Mucosa of rectum (tissue), 2 donors: ENCODE measurements at regions not wholly inside any gene's neighbourhood (a gene's known extent, or its start where the extent isn't known, plus 50 kb on each side); places are given as distances from the start of the nearest gene placed in this dataset.

Source experiments
- H3K27ac ChIP-seq, 2 donors: one replicate each; pipeline ENCODE4 v1.7.0; 2013; ENCODE audit warnings: inconsistent platforms in 2 of 2, low read depth in 2 of 2, low read length in 2 of 2
- H3K27me3 ChIP-seq, 2 donors: one replicate each; pipeline ENCODE4 v1.7.0; 2013; ENCODE audit warnings: low read length in 2 of 2; ENCODE audit not compliant: control insufficient read depth in 2 of 2, insufficient read depth in 2 of 2
- H3K36me3 ChIP-seq, 2 donors: one replicate each; pipeline ENCODE4 v1.7.0; 2013; ENCODE audit warnings: low read length in 2 of 2; ENCODE audit not compliant: control insufficient read depth in 2 of 2, insufficient read depth in 2 of 2
- H3K4me1 ChIP-seq, 2 donors: one replicate each; pipeline ENCODE4 v1.7.0; 2013; ENCODE audit warnings: low read length in 2 of 2, mild to moderate bottlenecking in 1 of 2; ENCODE audit not compliant: control insufficient read depth in 2 of 2, insufficient read depth in 2 of 2
- H3K4me3 ChIP-seq, 2 donors: one replicate each; pipeline ENCODE4 v1.7.0; 2013; ENCODE audit warnings: low read length in 2 of 2
- H3K9ac ChIP-seq, 2 donors: one replicate each; pipeline ENCODE4 v1.7.0; 2013; ENCODE audit warnings: low read length in 2 of 2, low read depth in 1 of 2, mild to moderate bottlenecking in 1 of 2
- H3K9me3 ChIP-seq, 2 donors: one replicate each; pipeline ENCODE4 v1.7.0; 2013; ENCODE audit warnings: low read length in 2 of 2; ENCODE audit not compliant: control insufficient read depth in 2 of 2
- donor health status: healthy.
- donor health status: Normal muscosa, but diverticular disease.

DNA sequence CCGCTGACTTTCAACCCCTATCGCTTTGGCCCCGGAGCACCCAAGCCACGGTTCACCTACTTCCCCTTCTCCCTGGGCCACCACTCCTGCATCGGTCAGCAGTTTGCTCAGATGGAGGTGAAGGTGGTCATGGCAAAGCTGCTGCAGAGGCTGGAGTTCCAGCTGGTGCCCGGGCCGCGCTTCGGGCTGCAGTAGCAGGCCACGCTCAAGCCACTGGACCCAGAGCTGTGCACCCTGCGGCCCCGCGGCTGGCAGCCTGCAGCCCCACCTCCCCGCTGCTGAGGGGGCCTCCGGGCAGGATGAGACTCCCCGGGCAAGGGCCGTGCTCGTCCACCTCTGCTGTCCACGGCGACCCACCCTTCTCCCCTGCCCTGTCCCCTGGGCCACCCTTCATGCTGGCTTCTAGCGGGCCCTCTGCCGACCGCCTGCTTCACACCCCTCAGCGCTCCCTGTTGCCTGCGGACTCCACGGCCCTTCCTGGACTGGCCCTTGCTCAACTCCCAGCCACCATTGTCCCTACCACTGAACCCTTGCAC is 92.2 kb upstream of the TRABD2B start:
- H3K9me3 ChIP-seq = no peaks in the 10 kb centered on the region
- H3K36me3 ChIP-seq = no peaks in the 10 kb centered on the region
- H3K4me1 ChIP-seq = peaks cover 14 to 17% of the 10 kb centered on the region in 2 donors
- H3K9ac ChIP-seq = no peak overlapping the region
- H3K4me3 ChIP-seq = no peak overlapping the region
- H3K27ac ChIP-seq = no peak overlapping the region
- peaks cover 0 to 3% of the 10 kb centered on the region in 2 donors for H3K27me3 ChIP-seq

DNA sequence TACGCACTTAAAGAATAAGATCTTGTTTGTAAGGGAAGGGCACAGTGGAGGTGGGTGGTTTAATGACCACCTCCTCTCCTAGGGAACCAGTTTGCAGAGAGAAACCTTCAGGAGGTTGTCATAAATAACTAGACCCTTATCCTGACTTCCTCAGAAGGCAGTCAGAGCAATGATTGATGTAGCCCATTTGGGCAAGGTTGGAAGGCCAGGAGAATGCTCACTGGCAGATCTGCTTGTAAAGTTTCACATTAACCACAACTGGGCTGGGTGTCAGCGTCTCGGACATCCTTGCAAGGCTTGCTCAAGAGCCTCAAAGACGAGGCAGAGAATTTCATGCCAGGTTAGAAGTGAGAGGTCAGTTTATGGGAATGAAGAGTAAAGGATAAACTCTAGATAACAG is 87.6 kb upstream of the TRABD2B start:
- no peak overlapping the region for H3K9ac ChIP-seq
- H3K9me3 ChIP-seq = no peaks in the 10 kb centered on the region
- H3K36me3 ChIP-seq = no peaks in the 10 kb centered on the region
- H3K4me1 ChIP-seq = peaks cover 11% of the 10 kb centered on the region in 2 donors
- H3K27me3 ChIP-seq = no peaks in the 10 kb centered on the region
- H3K4me3 ChIP-seq = no peak overlapping the region
- H3K27ac ChIP-seq = no peak overlapping the region

DNA sequence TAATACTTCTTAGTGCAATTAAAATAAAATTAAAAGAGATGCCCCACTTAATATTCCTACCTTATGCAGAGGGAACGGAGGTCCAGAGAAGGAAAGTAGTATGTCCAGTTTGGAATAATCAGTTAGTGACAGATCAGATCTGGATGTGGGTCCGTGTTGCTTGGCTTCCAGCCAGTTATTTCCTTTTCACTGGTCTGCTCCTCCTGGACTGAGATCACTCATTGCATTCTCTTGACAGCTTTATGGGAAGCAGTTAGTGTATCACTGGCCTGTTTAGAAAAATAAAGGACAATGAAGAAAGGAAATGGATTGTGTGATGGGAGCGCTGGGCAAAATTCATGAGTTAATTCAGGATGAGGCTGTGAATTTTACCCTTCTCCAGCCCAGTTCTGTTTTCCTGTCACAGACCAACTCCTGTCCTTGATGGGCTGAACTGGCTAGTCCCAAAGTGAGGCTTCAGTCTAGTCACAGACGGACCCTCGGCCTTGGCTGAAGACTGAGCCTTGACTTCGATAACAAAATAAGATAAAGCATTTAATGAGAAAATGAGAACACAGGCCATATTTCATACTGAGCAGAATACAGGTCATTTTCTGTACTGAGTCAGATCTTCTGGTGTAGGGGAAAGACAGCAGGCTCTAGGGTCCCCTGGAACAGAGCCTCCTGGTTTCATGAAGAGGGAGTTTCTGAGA is 85.2 kb upstream of the TRABD2B start:
- Histone ChIP-seq H3K9me3 (no peaks in the 10 kb centered on the region), H3K9ac (no peak overlapping the region), H3K27ac (no peak overlapping the region), H3K36me3 (no peaks in the 10 kb centered on the region), H3K4me1 (peaks cover 17 to 20% of the 10 kb centered on the region in 2 donors), H3K27me3 (no peaks in the 10 kb centered on the region), H3K4me3 (no peak overlapping the region)

DNA sequence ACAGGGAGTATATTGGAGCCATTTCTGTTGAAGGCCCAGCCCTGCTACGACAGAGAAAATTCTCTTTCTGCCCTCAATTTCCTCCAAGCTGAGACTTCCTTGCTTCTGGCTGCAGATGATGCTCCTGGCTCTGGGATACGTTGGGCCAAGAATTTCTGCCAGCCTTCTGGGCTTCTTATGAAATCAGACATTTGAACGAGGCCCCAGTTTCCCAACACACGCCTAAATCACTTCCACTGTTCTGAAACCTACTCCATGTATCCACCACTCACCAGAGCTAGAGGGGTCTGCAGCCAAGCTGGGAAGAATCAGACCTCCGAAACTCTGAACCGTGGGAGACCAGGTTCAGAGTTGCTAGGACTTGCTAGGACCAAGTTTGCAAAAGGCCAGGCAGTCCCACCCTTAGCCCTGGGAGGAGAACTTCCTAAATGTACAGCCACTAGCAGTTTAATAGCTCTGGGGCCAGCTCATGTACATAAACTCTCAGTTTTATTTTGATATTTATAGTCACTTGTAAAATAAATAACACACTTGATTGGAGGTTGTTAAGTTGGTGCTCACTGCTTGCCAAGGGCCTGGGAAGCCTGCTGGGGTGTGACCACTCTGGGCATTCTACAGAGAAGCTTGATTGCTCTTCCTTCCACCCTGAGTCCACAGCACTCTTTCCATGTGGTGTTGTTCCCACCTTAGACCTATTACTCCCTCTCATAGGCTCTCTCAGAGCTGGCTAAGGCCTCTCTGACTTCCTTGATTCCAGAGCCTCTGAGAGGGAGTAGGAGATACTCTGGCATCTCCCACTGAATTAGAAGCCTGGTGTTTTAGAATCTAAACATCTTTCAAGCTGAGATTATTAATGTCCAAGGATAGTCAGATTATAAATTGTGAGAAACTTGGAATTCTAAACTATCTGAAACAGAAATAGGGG is 83.4 kb upstream of the TRABD2B start:
- Histone ChIP-seq H3K36me3 (no peaks in the 10 kb centered on the region), H3K4me1 (peaks cover 17 to 22% of the 10 kb centered on the region in 2 donors), H3K9me3 (no peaks in the 10 kb centered on the region), H3K9ac (no peak overlapping the region), H3K4me3 (no peak overlapping the region), H3K27me3 (no peaks in the 10 kb centered on the region), H3K27ac (no peak overlapping the region)

DNA sequence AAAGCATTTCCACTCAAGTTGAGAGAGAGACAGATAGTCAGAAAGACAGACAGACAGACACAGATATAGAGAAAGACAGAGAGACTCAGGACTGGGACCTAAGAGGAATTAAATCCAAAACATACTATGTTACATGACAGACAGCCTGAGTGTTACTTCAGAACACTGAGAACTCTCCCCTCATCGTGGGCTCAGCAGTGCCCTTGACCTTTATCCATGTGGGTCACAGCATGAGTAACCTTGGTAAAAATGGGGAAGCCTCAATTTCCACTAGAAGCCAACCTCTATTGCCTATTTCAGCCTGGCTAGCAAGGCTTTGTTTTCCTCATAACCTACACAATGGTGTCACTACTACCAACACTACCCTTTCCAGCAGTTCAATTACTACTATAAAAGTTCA is 81.9 kb upstream of the TRABD2B start:
- no peak overlapping the region for H3K9ac ChIP-seq
- no peaks in the 10 kb centered on the region for H3K27me3 ChIP-seq
- no peaks in the 10 kb centered on the region for H3K9me3 ChIP-seq
- H3K4me3 ChIP-seq = no peak overlapping the region
- H3K36me3 ChIP-seq = no peaks in the 10 kb centered on the region
- no peak overlapping the region for H3K27ac ChIP-seq
- peaks cover 13 to 21% of the 10 kb centered on the region in 2 donors for H3K4me1 ChIP-seq

DNA sequence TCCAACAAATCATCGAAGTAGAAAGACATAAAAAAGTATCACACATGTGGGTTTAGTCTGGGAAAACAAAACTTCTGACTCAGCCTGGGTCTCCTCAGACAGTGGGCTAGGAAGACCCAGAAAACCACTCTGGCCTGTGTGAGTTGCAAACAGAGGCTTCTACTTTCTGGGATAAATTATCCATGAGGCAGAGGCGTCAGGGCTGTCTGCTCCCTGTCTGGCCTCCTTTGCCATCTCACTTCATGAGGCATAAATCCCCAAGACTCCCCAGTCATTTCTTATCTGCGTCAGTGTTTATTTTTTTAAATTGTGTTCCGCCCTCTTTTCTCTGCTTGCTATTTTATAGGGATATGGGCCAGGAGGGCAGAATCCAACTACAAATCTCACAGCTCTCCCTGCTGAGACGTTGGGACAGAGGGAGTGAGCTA is 80.6 kb upstream of the TRABD2B start:
- no peaks in the 10 kb centered on the region for H3K27me3 ChIP-seq
- peaks cover 13 to 21% of the 10 kb centered on the region in 2 donors for H3K4me1 ChIP-seq
- no peaks in the 10 kb centered on the region for H3K36me3 ChIP-seq
- H3K4me3 ChIP-seq = peak overlapping the region in 1 of 2 donors; percentile 35
- H3K9me3 ChIP-seq = no peaks in the 10 kb centered on the region
- H3K27ac ChIP-seq = no peak overlapping the region
- no peak overlapping the region for H3K9ac ChIP-seq

DNA sequence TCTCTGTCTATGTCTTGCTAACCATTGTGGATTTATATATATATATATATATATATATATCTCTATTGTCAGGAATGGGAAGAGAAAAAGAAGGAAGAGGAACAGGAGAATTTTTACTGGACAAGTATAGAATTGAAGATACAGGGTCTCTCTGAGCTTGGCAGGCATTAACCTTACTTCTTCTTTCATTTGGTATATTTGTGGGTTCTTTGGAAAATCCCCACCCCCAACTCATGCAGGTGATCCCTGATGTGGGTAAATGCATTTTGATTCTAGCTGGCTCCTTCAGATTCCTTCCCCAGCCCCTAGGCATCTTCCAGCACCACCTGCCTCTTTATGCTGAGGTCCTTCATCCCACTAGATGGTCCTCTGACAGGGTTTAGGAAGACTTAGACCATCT is 78.8 kb upstream of the TRABD2B start:
- Histone ChIP-seq H3K4me1 (peaks cover 9 to 17% of the 10 kb centered on the region in 2 donors), H3K27me3 (no peaks in the 10 kb centered on the region), H3K9ac (no peak overlapping the region), H3K36me3 (no peaks in the 10 kb centered on the region), H3K4me3 (no peak overlapping the region), H3K27ac (no peak overlapping the region), H3K9me3 (no peaks in the 10 kb centered on the region)

DNA sequence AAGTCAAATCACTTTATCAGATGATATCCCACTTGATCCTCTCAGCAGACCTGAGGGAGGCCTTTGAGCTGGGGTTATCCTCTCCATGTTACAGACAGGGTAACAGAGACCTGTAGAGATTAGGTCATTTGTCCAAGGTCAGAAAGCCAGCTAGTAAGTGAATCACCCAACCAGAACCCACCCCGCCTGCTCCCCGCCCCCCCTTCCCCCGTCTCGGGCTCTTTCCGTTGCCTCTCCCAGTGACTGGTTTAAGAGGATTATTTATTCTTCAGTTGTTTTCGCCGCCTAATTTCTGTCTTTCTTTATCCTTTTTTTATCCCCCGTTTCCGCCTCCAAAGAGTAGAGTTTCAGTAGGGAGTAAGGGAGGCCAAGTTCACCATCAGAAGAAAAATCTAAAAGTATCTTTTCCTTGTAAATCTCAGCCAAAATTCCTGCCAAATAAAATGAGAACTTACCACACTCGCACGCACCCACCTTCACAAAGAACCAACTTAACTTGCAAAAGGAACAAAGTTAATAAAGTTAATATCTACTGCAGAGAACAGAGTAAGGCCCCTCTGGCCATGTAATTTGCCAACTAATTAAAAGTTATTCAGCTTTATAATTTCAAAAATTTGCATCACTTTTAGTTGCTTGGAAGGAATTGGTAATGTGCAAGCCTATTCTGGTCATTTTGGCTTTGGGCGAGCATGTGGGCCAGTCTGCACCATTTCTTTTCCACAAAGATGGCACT is 76.8 kb upstream of the TRABD2B start:
- no peaks in the 10 kb centered on the region for H3K36me3 ChIP-seq
- H3K27ac ChIP-seq = no peak overlapping the region
- H3K4me1 ChIP-seq = peaks cover 6 to 19% of the 10 kb centered on the region in 2 donors
- no peak overlapping the region for H3K9ac ChIP-seq
- no peaks in the 10 kb centered on the region for H3K9me3 ChIP-seq
- no peaks in the 10 kb centered on the region for H3K27me3 ChIP-seq
- no peak overlapping the region for H3K4me3 ChIP-seq

DNA sequence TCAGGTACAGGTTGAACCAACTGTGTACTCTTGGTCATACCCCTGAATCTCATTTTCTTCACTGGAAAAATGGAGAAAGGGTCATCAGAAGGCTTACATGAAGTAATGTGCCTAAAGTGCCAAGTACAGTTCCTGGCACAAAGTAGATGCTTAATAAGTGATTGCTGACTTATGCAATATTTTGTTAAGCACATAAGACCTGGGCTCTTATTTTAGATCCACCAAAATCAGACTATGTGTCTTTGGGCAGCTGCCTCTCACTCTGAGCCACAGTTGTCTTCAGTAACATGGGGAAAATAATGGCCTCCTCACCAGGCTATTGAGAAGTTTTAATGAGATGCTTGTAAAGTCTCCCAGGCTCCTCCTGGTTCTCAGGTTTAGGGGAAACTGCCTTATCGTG is 74.3 kb upstream of the TRABD2B start:
- Histone ChIP-seq H3K4me1 (peaks cover 3 to 10% of the 10 kb centered on the region in 2 donors), H3K36me3 (no peaks in the 10 kb centered on the region)

More for the DNA sequence above, 74.3 kb upstream of the TRABD2B start:
- Histone ChIP-seq H3K4me3 (no peak overlapping the region), H3K9ac (no peak overlapping the region), H3K9me3 (no peaks in the 10 kb centered on the region), H3K27me3 (no peaks in the 10 kb centered on the region), H3K27ac (no peak overlapping the region)
